ENCODE measurements at regions not wholly inside any gene's neighbourhood (a gene's known extent, or its start where the extent isn't known, plus 50 kb on each side); places are given as distances from the start of the nearest gene placed in this dataset.

GRCh38 chr7:25820432-25821040, 331.5 kb upstream of the NFE2L3 start:
- no peak overlapping the region for H3K27ac ChIP-seq (ENCODE audit: low read length)
- TF ChIP-seq, protein P1, sequence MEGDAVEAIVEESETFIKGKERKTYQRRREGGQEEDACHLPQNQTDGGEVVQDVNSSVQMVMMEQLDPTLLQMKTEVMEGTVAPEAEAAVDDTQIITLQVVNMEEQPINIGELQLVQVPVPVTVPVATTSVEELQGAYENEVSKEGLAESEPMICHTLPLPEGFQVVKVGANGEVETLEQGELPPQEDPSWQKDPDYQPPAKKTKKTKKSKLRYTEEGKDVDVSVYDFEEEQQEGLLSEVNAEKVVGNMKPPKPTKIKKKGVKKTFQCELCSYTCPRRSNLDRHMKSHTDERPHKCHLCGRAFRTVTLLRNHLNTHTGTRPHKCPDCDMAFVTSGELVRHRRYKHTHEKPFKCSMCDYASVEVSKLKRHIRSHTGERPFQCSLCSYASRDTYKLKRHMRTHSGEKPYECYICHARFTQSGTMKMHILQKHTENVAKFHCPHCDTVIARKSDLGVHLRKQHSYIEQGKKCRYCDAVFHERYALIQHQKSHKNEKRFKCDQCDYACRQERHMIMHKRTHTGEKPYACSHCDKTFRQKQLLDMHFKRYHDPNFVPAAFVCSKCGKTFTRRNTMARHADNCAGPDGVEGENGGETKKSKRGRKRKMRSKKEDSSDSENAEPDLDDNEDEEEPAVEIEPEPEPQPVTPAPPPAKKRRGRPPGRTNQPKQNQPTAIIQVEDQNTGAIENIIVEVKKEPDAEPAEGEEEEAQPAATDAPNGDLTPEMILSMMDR (IDR thresholded peaks at IDR 0.05; ENCODE audit: borderline replicate concordance, extremely low read depth, low read length, poor library complexity, severe bottlenecking) = peak; percentile 40
- no peak for TF ChIP-seq EZH2 (IDR thresholded peaks at IDR 0.05; ENCODE audit: borderline replicate concordance, low read depth, low read length, severe bottlenecking)
- H3K36me3 ChIP-seq (ENCODE audit: insufficient read depth, low read length) = no peaks in the 10 kb centered on the region
- no peak for DNase-seq
- H3K4me2 ChIP-seq (ENCODE audit: insufficient read depth, low read length) = no peak overlapping the region
- H3K9me3 ChIP-seq (ENCODE audit: insufficient read depth, low read length, severe bottlenecking) = no peaks in the 10 kb centered on the region
- H4K20me1 ChIP-seq (ENCODE audit: insufficient read depth, low read length) = no peaks in the 10 kb centered on the region
- no peak for ATAC-seq (ENCODE audit: insufficient read depth, low read depth)
- H3K4me3 ChIP-seq (ENCODE audit: low read depth in 1 of 2, low read length in 2 of 2) = no peak overlapping the region
- H2AFZ ChIP-seq (ENCODE audit: low read depth, low read length) = no peak overlapping the region
- no peak overlapping the region for H3K9ac ChIP-seq (ENCODE audit: low read depth, low read length)
- no peaks in the 10 kb centered on the region for H3K79me2 ChIP-seq (ENCODE audit: insufficient read depth, low read length)
- H3K4me1 ChIP-seq (ENCODE audit: insufficient read depth, low read length) = no peaks in the 10 kb centered on the region
- peaks cover 20% of the 10 kb centered on the region for H3K27me3 ChIP-seq (ENCODE audit: insufficient read depth, low read length, poor library complexity)

DNA sequence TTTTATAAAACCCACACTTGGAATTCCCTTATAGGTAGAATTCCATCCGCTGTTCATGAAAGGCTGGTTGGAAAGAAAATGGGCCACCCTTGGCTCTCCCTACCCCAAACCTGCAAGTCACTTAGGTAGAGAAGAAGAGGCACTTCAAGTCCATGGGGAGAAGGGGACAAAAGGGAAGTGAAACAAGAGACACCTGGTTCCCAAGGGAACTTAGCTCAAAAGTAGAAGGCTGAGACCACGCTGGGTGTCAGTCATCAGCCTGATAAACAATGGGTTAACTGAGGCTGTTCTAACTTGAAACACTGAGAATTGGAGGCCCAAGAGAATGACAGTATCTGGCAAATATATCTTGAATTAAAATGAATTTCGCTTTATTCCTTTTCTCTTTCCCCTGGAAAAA, 330.8 kb upstream of the NFE2L3 start:
- TF ChIP-seq EZH2 (IDR thresholded peaks at IDR 0.05; ENCODE audit: borderline replicate concordance, low read depth, low read length, severe bottlenecking) = no peak
- TF ChIP-seq, protein P1 (IDR thresholded peaks at IDR 0.05; ENCODE audit: borderline replicate concordance, extremely low read depth, low read length, poor library complexity, severe bottlenecking) = no peak
- no peak for DNase-seq
- Histone ChIP-seq H3K9me3 (ENCODE audit: insufficient read depth, low read length, severe bottlenecking) (no peaks in the 10 kb centered on the region), H3K36me3 (ENCODE audit: insufficient read depth, low read length) (no peaks in the 10 kb centered on the region), H3K27ac (ENCODE audit: low read length) (no peak overlapping the region), H3K79me2 (ENCODE audit: insufficient read depth, low read length) (no peaks in the 10 kb centered on the region), H2AFZ (ENCODE audit: low read depth, low read length) (no peak overlapping the region), H3K9ac (ENCODE audit: low read depth, low read length) (no peak overlapping the region), H3K27me3 (ENCODE audit: insufficient read depth, low read length, poor library complexity) (peaks cover 20% of the 10 kb centered on the region), H3K4me2 (ENCODE audit: insufficient read depth, low read length) (no peak overlapping the region), H3K4me1 (ENCODE audit: insufficient read depth, low read length) (no peaks in the 10 kb centered on the region), H4K20me1 (ENCODE audit: insufficient read depth, low read length) (no peaks in the 10 kb centered on the region), H3K4me3 (ENCODE audit: low read depth in 1 of 2, low read length in 2 of 2) (no peak overlapping the region)
- ATAC-seq (ENCODE audit: insufficient read depth, low read depth) = no peak

- no peaks in the 10 kb centered on the region for H4K20me1 ChIP-seq (ENCODE audit: insufficient read depth, low read length)
- TF ChIP-seq EZH2 (IDR thresholded peaks at IDR 0.05; ENCODE audit: borderline replicate concordance, low read depth, low read length, severe bottlenecking) = no peak
- TF ChIP-seq, protein P1 (IDR thresholded peaks at IDR 0.05; ENCODE audit: borderline replicate concordance, extremely low read depth, low read length, poor library complexity, severe bottlenecking) = no peak
- no peak overlapping the region for H3K4me2 ChIP-seq (ENCODE audit: insufficient read depth, low read length)
- H3K27me3 ChIP-seq (ENCODE audit: insufficient read depth, low read length, poor library complexity) = peaks cover 11% of the 10 kb centered on the region
- DNase-seq (no peak), ATAC-seq (ENCODE audit: insufficient read depth, low read depth) (no peak)
- no peaks in the 10 kb centered on the region for H3K9me3 ChIP-seq (ENCODE audit: insufficient read depth, low read length, severe bottlenecking)
- no peaks in the 10 kb centered on the region for H3K36me3 ChIP-seq (ENCODE audit: insufficient read depth, low read length)
- H3K27ac ChIP-seq (ENCODE audit: low read length) = no peak overlapping the region
- no peaks in the 10 kb centered on the region for H3K4me1 ChIP-seq (ENCODE audit: insufficient read depth, low read length)
- no peaks in the 10 kb centered on the region for H3K79me2 ChIP-seq (ENCODE audit: insufficient read depth, low read length)
- H2AFZ ChIP-seq (ENCODE audit: low read depth, low read length) = no peak overlapping the region
- no peak overlapping the region for H3K9ac ChIP-seq (ENCODE audit: low read depth, low read length)
- no peak overlapping the region for H3K4me3 ChIP-seq (ENCODE audit: low read depth in 1 of 2, low read length in 2 of 2)
Measured at GRCh38 chr7:25822823-25823222, 329.2 kb upstream of the NFE2L3 start.
